ENCODE measurements at regions not wholly inside any gene's neighbourhood (a gene's known extent, or its start where the extent isn't known, plus 50 kb on each side); places are given as distances from the start of the nearest gene placed in this dataset.

Small RNAs in the stretch of these regions (small RNA-seq; reads per million reads assigned to genes)
- gene RNA5SP426: 8.5 reads per million, percentile 91 among the genes with 10 or more reads in this experiment
